H9 (cell line): ENCODE measurements at regions not wholly inside any gene's neighbourhood (a gene's known extent, or its start where the extent isn't known, plus 50 kb on each side); places are given as distances from the start of the nearest gene placed in this dataset.

ENCODE experiments used
- DNase-seq: peaks from one replicate; pipeline ENCODE4 v3.0.0-alpha.2; 2017
- H2AFZ ChIP-seq: one replicate; pipeline ENCODE4 v1.6.1; 2013; ENCODE audit warnings: mild to moderate bottlenecking, low read length, control low read depth, moderate library complexity
- H2AK5ac ChIP-seq: 2 replicates; pipeline ENCODE4 v1.6.1; 2013; ENCODE audit warnings: low read length, control low read depth, mixed read lengths; ENCODE audit not compliant: insufficient read length
- H2BK120ac ChIP-seq: one replicate; pipeline ENCODE4 v1.6.1; 2013; ENCODE audit warnings: low read depth, mild to moderate bottlenecking, low read length, control low read depth, inconsistent platforms; ENCODE audit not compliant: poor library complexity, severe bottlenecking
- H2BK12ac ChIP-seq: 2 replicates; pipeline ENCODE4 v1.6.1; 2013; ENCODE audit warnings: low read length, control low read depth, mixed read lengths, low read depth; ENCODE audit not compliant: insufficient read length
- H2BK15ac ChIP-seq: 2 replicates; pipeline ENCODE4 v1.6.1; 2013; ENCODE audit warnings: low read depth, low read length, control low read depth
- H2BK20ac ChIP-seq: one replicate; pipeline ENCODE4 v1.6.1; 2013; ENCODE audit warnings: low read depth, mild to moderate bottlenecking, low read length, control low read depth, inconsistent platforms; ENCODE audit not compliant: poor library complexity, severe bottlenecking
- H2BK5ac ChIP-seq: 2 replicates; pipeline ENCODE4 v1.6.1; 2013; ENCODE audit warnings: low read length, control low read depth, mixed read lengths; ENCODE audit not compliant: insufficient read length
- H3K14ac ChIP-seq: 2 replicates; pipeline ENCODE4 v1.6.1; 2013; ENCODE audit warnings: low read length, control low read depth; ENCODE audit not compliant: insufficient read depth
- H3K18ac ChIP-seq: 2 replicates; pipeline ENCODE4 v1.6.1; 2013; ENCODE audit warnings: low read depth, mild to moderate bottlenecking, mixed read lengths, low read length, control low read depth; ENCODE audit not compliant: insufficient read length
- H3K23ac ChIP-seq: 2 replicates; pipeline ENCODE4 v1.6.1; 2013; ENCODE audit warnings: low read length, control low read depth, mixed read lengths, low read depth; ENCODE audit not compliant: insufficient read length
- H3K23me2 ChIP-seq: 2 replicates; pipeline ENCODE4 v1.6.1; 2013; ENCODE audit warnings: low read depth, mild to moderate bottlenecking, mixed read lengths, low read length, control low read depth; ENCODE audit not compliant: insufficient read length, poor library complexity, severe bottlenecking
- H3K27ac ChIP-seq: 2 replicates; pipeline ENCODE4 v1.5.1; 2013; ENCODE audit warnings: low read length, control low read depth, mixed read lengths, low read depth; ENCODE audit not compliant: insufficient read length
- H3K27me3 ChIP-seq: 2 replicates; pipeline ENCODE4 v1.6.1; 2013; ENCODE audit warnings: low read length, control low read depth, inconsistent platforms; ENCODE audit not compliant: insufficient read depth
- H3K4ac ChIP-seq: 2 replicates; pipeline ENCODE4 v1.6.1; 2013; ENCODE audit warnings: low read depth, mild to moderate bottlenecking, control low read depth, inconsistent platforms, low read length, moderate library complexity
- H3K4me1 ChIP-seq: 2 replicates; pipeline ENCODE4 v1.6.1; 2013; ENCODE audit warnings: low read length, control low read depth, inconsistent platforms; ENCODE audit not compliant: insufficient read depth
- H3K4me2 ChIP-seq: 2 replicates; pipeline ENCODE4 v1.6.1; 2013; ENCODE audit warnings: low read length, control low read depth, mixed read lengths; ENCODE audit not compliant: insufficient read length, insufficient read depth
- H3K56ac ChIP-seq: 2 replicates; pipeline ENCODE4 v1.6.1; 2013; ENCODE audit warnings: low read depth, mild to moderate bottlenecking, mixed read lengths, low read length, control low read depth; ENCODE audit not compliant: insufficient read length
- H3K79me1 ChIP-seq: 2 replicates; pipeline ENCODE4 v1.6.1; 2013; ENCODE audit warnings: low read depth, mild to moderate bottlenecking, moderate library complexity, low read length, control low read depth, inconsistent platforms; ENCODE audit not compliant: insufficient read depth, poor library complexity, severe bottlenecking
- H3K79me2 ChIP-seq: 2 replicates; pipeline ENCODE4 v1.6.1; 2013; ENCODE audit warnings: low read length, control low read depth, inconsistent platforms; ENCODE audit not compliant: insufficient read depth
- H3K9ac ChIP-seq: 2 replicates; pipeline ENCODE4 v1.6.1; 2013; ENCODE audit warnings: low read length, control low read depth, mixed read lengths; ENCODE audit not compliant: insufficient read length; ENCODE audit errors: extremely low read depth
- H3K9me3 ChIP-seq: one replicate; pipeline ENCODE4 v1.6.1; 2013; ENCODE audit warnings: low read depth, low read length, inconsistent platforms; ENCODE audit not compliant: control insufficient read depth
- H3T11ph ChIP-seq: one replicate; pipeline ENCODE4 v1.6.1; 2013; ENCODE audit warnings: mild to moderate bottlenecking, low read length, control low read depth, inconsistent platforms
- H4K20me1 ChIP-seq: one replicate; pipeline ENCODE4 v1.6.1; 2013; ENCODE audit not compliant: control insufficient read depth, insufficient read length, insufficient read depth
- H4K5ac ChIP-seq: 2 replicates; pipeline ENCODE4 v1.6.1; 2013; ENCODE audit warnings: low read depth, mild to moderate bottlenecking, mixed read lengths, low read length, control low read depth; ENCODE audit not compliant: insufficient read length
- H4K8ac ChIP-seq: replicated peaks from 2 replicates; pipeline ENCODE4 v1.6.1; 2013; ENCODE audit warnings: low read length, control low read depth, mixed read lengths, low read depth; ENCODE audit not compliant: insufficient read length
- H4K91ac ChIP-seq: 2 replicates; pipeline ENCODE4 v1.6.1; 2013; ENCODE audit warnings: low read depth, mild to moderate bottlenecking, moderate library complexity, mixed read lengths, low read length, control low read depth; ENCODE audit not compliant: insufficient read length
- H3K27ac Mint-ChIP-seq, 3 experiments: 2 replicates in 2 of 3; 3 replicates in 1 of 3; pipeline ENCODE4 v1.8.0; 2020 to 2021; ENCODE audit warnings: mixed read lengths in 3 of 3, mild to moderate bottlenecking in 1 of 3, moderate library complexity in 1 of 3
- H3K27me3 Mint-ChIP-seq: 2 replicates; pipeline ENCODE4 v1.8.0; 2021; ENCODE audit warnings: low read depth, mild to moderate bottlenecking, moderate library complexity, mixed read lengths
- H3K36me3 Mint-ChIP-seq, 3 experiments: 2 replicates in 2 of 3; 3 replicates in 1 of 3; pipeline ENCODE4 v1.8.0; 2020 to 2021; ENCODE audit warnings: low read depth in 3 of 3, mixed read lengths in 3 of 3; ENCODE audit not compliant: insufficient read depth in 1 of 3
- H3K4me1 Mint-ChIP-seq, 2 experiments: 2 replicates each; pipeline ENCODE4 v1.8.0; 2020; ENCODE audit warnings: mixed read lengths in 2 of 2
- H3K4me3 Mint-ChIP-seq, 2 experiments: 2 replicates in 1 of 2; 3 replicates in 1 of 2; pipeline ENCODE4 v1.8.0; 2020 to 2021; ENCODE audit warnings: mild to moderate bottlenecking in 2 of 2, mixed read lengths in 2 of 2, moderate library complexity in 1 of 2
- H3K9me3 Mint-ChIP-seq, 2 experiments: 2 replicates in 1 of 2; 3 replicates in 1 of 2; pipeline ENCODE4 v1.8.0; 2020; ENCODE audit warnings: mild to moderate bottlenecking in 2 of 2, mixed read lengths in 2 of 2, moderate library complexity in 1 of 2
- WGBS: extraction: QIAGEN DNeasy Blood & Tissue Kit; methylation state at CpG from one replicate; pipeline ENCODE4 v1.1.7; 2013; ENCODE audit warnings: missing lambda C conversion rate, low lambda C conversion rate, mixed read lengths; ENCODE audit not compliant: insufficient read length; ENCODE audit errors: extremely low coverage; 5-methylcytosine and 5-hydroxymethylcytosine counted together
- TF ChIP-seq, protein P1 (sequence below): fragments of 200-600 bp; sonication (generic); conservative IDR thresholded peaks from 3 replicates; pipeline ENCODE4 v1.8.0; 2021; ENCODE audit warnings: antibody characterized with exemption, mild to moderate bottlenecking

- no peak overlapping the region for H2BK15ac ChIP-seq
- no peak overlapping the region for H4K91ac ChIP-seq
- no peak overlapping the region for H3K56ac ChIP-seq
- H3K23me2 ChIP-seq = no peaks in the 10 kb centered on the region
- no peak for DNase-seq
- no peaks in the 10 kb centered on the region for H3K27me3 ChIP-seq
- H3K79me1 ChIP-seq = no peaks in the 10 kb centered on the region
- H3K79me2 ChIP-seq = no peaks in the 10 kb centered on the region
- no peak overlapping the region for H3K23ac ChIP-seq
- H3K4ac ChIP-seq = no peak overlapping the region
- no peaks in the 10 kb centered on the region for H3K9me3 Mint-ChIP-seq
- no peak overlapping the region for H2AK5ac ChIP-seq
- H3K9ac ChIP-seq = no peak overlapping the region
- no peaks in the 10 kb centered on the region for H3K9me3 ChIP-seq
- H4K20me1 ChIP-seq = no peaks in the 10 kb centered on the region
- no peak overlapping the region for H3K27ac Mint-ChIP-seq
- no peak overlapping the region for H2BK12ac ChIP-seq
- no peak overlapping the region for H4K5ac ChIP-seq
- TF ChIP-seq, protein P1, sequence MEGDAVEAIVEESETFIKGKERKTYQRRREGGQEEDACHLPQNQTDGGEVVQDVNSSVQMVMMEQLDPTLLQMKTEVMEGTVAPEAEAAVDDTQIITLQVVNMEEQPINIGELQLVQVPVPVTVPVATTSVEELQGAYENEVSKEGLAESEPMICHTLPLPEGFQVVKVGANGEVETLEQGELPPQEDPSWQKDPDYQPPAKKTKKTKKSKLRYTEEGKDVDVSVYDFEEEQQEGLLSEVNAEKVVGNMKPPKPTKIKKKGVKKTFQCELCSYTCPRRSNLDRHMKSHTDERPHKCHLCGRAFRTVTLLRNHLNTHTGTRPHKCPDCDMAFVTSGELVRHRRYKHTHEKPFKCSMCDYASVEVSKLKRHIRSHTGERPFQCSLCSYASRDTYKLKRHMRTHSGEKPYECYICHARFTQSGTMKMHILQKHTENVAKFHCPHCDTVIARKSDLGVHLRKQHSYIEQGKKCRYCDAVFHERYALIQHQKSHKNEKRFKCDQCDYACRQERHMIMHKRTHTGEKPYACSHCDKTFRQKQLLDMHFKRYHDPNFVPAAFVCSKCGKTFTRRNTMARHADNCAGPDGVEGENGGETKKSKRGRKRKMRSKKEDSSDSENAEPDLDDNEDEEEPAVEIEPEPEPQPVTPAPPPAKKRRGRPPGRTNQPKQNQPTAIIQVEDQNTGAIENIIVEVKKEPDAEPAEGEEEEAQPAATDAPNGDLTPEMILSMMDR = no peak
- no peaks in the 10 kb centered on the region for H3K27me3 Mint-ChIP-seq
- no peak overlapping the region for H3K18ac ChIP-seq
- H3K4me3 Mint-ChIP-seq = no peak overlapping the region
- H3K14ac ChIP-seq = no peak overlapping the region; the same call in 1 of the 2 replicates
- H2BK5ac ChIP-seq = no peak overlapping the region
- peaks cover 2% of the 10 kb centered on the region; the same call in 1 of the 2 replicates for H3K4me1 ChIP-seq
- H2BK20ac ChIP-seq = no peak overlapping the region
- WGBS = no CpG with 5 or more reads among the region's 5 CpGs
- H3K27ac ChIP-seq = no peak overlapping the region
- no peak overlapping the region for H3K4me2 ChIP-seq
- H4K8ac ChIP-seq = no peak overlapping the region
- peaks cover 28 to 37% of the 10 kb centered on the region in 2 experiments for H3K4me1 Mint-ChIP-seq
- H3T11ph ChIP-seq = no peak overlapping the region
- H2AFZ ChIP-seq = no peak overlapping the region
- H3K36me3 Mint-ChIP-seq = no peaks in the 10 kb centered on the region
- no peak overlapping the region for H2BK120ac ChIP-seq
Observed at GRCh38 chr5:92922231-92922967, 658.6 kb downstream of the NR2F1-AS1 start.
